BLaER1 (cell line): ENCODE measurements at regions not wholly inside any gene's neighbourhood (a gene's known extent, or its start where the extent isn't known, plus 50 kb on each side); places are given as distances from the start of the nearest gene placed in this dataset.

Experiments used
- H3K27ac ChIP-seq: shearing (Covaris generic); formaldehyde crosslinking; 2 replicates; pipeline ENCODE4 v1.8.1; 2022
- H3K27me3 ChIP-seq: shearing (Covaris generic); formaldehyde crosslinking; 2 replicates; pipeline ENCODE4 v1.8.1; 2022
- H3K36me3 ChIP-seq: shearing (Covaris generic); formaldehyde crosslinking; 2 replicates; pipeline ENCODE4 v1.8.1; 2022
- H3K4me1 ChIP-seq: shearing (Covaris generic); formaldehyde crosslinking; 2 replicates; pipeline ENCODE4 v1.8.1; 2022
- H3K4me2 ChIP-seq: shearing (Covaris generic); formaldehyde crosslinking; 2 replicates; pipeline ENCODE4 v1.8.1; 2022
- H3K4me3 ChIP-seq: shearing (Covaris generic); formaldehyde crosslinking; 2 replicates; pipeline ENCODE4 v1.8.1; 2022
- H3K9ac ChIP-seq: shearing (Covaris generic); formaldehyde crosslinking; 2 replicates; pipeline ENCODE4 v1.8.1; 2022
- H3K9me3 ChIP-seq: shearing (Covaris generic); formaldehyde crosslinking; 2 replicates; pipeline ENCODE4 v1.8.1; 2022
- H4K20me1 ChIP-seq: shearing (Covaris generic); formaldehyde crosslinking; 2 replicates; pipeline ENCODE4 v1.8.1; 2022
- Cebpa-rat ChIP-seq: shearing (Covaris generic); IDR thresholded peaks from 2 replicates; pipeline ENCODE4 v1.8.1; 2022

DNA sequence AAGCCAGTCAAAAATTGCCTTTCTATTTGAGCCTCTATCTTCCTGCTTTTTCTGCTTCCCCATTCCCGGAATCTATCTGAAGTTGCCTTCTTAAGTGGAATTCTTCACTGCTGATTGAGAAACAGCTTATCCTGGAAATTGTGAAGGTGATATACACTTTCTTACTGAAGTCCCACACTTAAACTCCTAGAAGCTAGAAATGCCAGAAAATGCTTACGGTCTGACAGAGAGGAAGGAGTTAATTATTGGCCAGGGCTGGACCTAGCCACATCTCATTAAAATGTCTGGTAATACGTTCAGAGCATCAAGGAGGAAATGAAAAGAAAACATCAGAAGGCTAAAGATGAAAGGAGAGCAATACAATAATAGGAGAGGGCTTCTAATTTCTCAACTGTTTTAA lies 292.5 kb upstream of the SNX7 start:
- Histone ChIP-seq H3K4me3 (no peak overlapping the region), H3K9me3 (0 out of 2 replicates have a peak, but pooled peaks cover 7% of the 10 kb centered on the region), H3K4me2 (no peak overlapping the region), H3K9ac (no peak overlapping the region), H3K27ac (no peak overlapping the region), H4K20me1 (no peaks in the 10 kb centered on the region), H3K36me3 (no peaks in the 10 kb centered on the region), H3K4me1 (peaks cover 6% of the 10 kb centered on the region; the same call in 1 of the 2 replicates), H3K27me3 (no peaks in the 10 kb centered on the region)
- TF ChIP-seq Cebpa-rat, result no peak

DNA sequence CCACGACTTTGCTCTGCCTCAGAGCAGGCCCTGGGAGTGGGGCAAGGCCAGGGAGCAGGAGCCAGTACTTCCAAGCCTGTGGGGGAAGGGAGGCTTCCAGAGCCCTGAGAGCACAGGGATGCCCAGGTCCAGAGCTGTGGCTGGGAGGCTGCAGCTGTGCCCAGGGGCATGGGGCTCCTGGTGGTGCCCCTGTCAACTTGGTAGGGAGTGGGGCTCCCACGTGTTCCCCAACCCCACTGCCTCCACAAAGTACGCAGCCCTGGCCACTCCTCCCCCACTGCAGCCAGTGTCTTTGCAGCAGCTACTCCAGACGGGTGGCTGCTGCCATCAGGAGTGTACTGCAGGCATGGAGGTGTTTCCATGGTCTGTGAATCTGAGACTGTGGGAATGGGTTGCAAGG lies 294.1 kb upstream of the SNX7 start:
- Histone ChIP-seq H3K4me2 (no peak overlapping the region), H4K20me1 (no peaks in the 10 kb centered on the region), H3K9me3 (0 out of 2 replicates have a peak, but pooled peaks cover 7% of the 10 kb centered on the region), H3K36me3 (no peaks in the 10 kb centered on the region), H3K4me3 (no peak overlapping the region), H3K9ac (no peak overlapping the region), H3K4me1 (peaks cover 6% of the 10 kb centered on the region; the same call in 1 of the 2 replicates), H3K27ac (no peak overlapping the region), H3K27me3 (no peaks in the 10 kb centered on the region)
- no peak for TF ChIP-seq Cebpa-rat

GRCh38 chr1:98366343-98366742 lies 295.2 kb upstream of the SNX7 start:
- H3K4me1 ChIP-seq, result peaks cover 6% of the 10 kb centered on the region; the same call in 1 of the 2 replicates
- no peak overlapping the region for H3K27ac ChIP-seq
- H3K9me3 ChIP-seq, result 0 out of 2 replicates have a peak, but pooled peaks cover 7% of the 10 kb centered on the region
- TF ChIP-seq Cebpa-rat, result no peak
- no peak overlapping the region for H3K4me3 ChIP-seq
- no peaks in the 10 kb centered on the region for H3K27me3 ChIP-seq
- no peaks in the 10 kb centered on the region for H3K36me3 ChIP-seq
- H3K4me2 ChIP-seq, result no peak overlapping the region
- H4K20me1 ChIP-seq, result no peaks in the 10 kb centered on the region
- H3K9ac ChIP-seq, result no peak overlapping the region

- no peaks in the 10 kb centered on the region for H3K36me3 ChIP-seq
- H3K4me2 ChIP-seq, result no peak overlapping the region
- no peak for TF ChIP-seq Cebpa-rat
- no peak overlapping the region for H3K27ac ChIP-seq
- H3K4me3 ChIP-seq, result no peak overlapping the region
- no peak overlapping the region for H3K9ac ChIP-seq
- no peaks in the 10 kb centered on the region for H3K27me3 ChIP-seq
- H3K9me3 ChIP-seq, result 0 out of 2 replicates have a peak, but pooled peaks cover 7% of the 10 kb centered on the region
- peaks cover 5% of the 10 kb centered on the region; the same call in 1 of the 2 replicates for H3K4me1 ChIP-seq
- no peaks in the 10 kb centered on the region for H4K20me1 ChIP-seq
Measured at GRCh38 chr1:98364544-98364943, 297.0 kb upstream of the SNX7 start.

- Histone ChIP-seq H3K36me3 (no peaks in the 10 kb centered on the region), H3K27ac (no peak overlapping the region), H3K27me3 (no peaks in the 10 kb centered on the region), H3K4me1 (no peaks in the 10 kb centered on the region), H3K4me3 (no peak overlapping the region), H4K20me1 (no peaks in the 10 kb centered on the region), H3K9me3 (no peaks in the 10 kb centered on the region), H3K9ac (no peak overlapping the region), H3K4me2 (no peak overlapping the region)
- TF ChIP-seq Cebpa-rat, result no peak
Measured at GRCh38 chr1:98360864-98361263, 300.7 kb upstream of the SNX7 start.

DNA sequence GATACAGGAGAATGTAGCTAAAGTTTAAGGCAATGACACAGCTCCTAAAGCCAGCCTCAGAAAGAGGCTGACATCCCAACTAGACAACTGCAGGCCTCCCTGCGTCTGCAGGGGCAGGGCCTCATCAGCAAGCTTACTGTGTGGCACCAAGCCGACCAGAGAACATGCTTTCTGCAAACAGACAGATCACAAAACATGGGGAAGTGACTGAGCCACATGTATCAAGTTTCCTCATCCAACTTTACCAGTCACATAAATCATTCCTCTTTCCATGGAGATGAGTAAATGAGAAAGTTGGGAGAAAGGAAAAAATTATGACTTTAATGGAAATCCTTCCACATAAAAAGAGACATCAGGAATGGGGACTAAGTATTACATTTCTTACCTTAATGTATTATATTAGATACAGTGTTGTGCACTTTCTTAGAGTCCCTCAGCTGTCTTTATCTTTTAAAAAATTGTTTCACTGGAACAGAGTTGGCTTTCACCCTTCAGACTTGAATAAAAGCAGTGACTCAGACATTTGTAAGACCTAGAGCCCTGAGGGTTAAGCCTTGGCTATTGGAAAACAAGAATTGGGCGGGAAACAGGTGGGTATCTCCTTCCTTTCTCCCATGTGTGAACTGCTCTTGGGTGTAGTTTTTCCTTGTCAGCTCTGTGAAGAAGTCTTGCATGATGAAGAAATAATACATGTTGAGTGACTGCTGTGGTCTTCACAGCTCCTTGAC lies 305.7 kb upstream of the SNX7 start:
- TF ChIP-seq Cebpa-rat, result no peak
- H3K9ac ChIP-seq, result no peak overlapping the region
- H3K36me3 ChIP-seq, result no peaks in the 10 kb centered on the region
- H3K4me1 ChIP-seq, result no peaks in the 10 kb centered on the region
- no peaks in the 10 kb centered on the region for H4K20me1 ChIP-seq
- no peak overlapping the region for H3K4me2 ChIP-seq
- no peak overlapping the region for H3K4me3 ChIP-seq
- no peaks in the 10 kb centered on the region for H3K9me3 ChIP-seq
- no peaks in the 10 kb centered on the region for H3K27me3 ChIP-seq
- H3K27ac ChIP-seq, result no peak overlapping the region

DNA sequence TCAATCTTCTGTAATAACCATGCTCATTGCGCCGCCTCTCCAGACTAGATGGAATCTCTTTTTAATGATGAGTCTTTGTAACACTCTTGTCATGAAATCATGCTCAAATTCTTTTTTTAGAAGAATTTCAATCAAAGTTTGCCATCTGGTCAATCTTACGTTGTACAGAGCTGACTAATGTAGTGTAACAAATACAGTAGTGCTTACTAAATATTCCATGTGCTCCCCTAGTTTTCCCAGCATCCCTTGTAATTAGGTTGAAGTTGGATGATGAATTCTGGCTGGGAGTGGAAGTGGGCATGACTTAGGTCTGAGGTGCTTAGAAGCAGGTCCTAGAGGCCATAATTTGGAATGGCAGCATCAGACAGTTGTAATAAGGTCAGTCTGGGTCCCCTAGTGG lies 309.1 kb upstream of the SNX7 start:
- no peak for TF ChIP-seq Cebpa-rat
- no peak overlapping the region for H3K4me3 ChIP-seq
- no peaks in the 10 kb centered on the region for H3K4me1 ChIP-seq
- H4K20me1 ChIP-seq, result no peaks in the 10 kb centered on the region
- H3K27ac ChIP-seq, result no peak overlapping the region
- H3K9me3 ChIP-seq, result no peaks in the 10 kb centered on the region
- no peak overlapping the region for H3K4me2 ChIP-seq
- H3K9ac ChIP-seq, result no peak overlapping the region
- no peaks in the 10 kb centered on the region for H3K36me3 ChIP-seq
- no peaks in the 10 kb centered on the region for H3K27me3 ChIP-seq

DNA sequence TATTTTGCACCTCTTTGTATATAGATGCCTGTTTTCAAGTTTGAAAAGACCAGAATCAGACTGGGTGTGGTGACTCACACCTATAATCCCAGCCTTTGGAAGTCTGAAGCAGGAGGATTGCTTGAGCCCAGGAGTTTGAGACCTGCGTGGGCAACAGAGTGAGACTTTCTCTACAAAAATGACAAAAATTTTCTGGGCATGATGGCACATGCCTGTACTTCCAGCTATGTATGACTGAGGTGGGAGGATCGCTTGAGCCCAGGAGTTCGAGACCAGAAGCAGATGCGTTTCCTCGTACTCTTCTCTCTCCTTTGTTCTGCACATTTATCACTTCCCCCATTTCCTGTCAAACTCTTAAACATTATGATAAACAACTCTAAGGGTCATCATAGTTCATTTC lies 310.0 kb upstream of the SNX7 start:
- Histone ChIP-seq H3K9me3 (no peaks in the 10 kb centered on the region), H3K4me1 (no peaks in the 10 kb centered on the region), H3K4me2 (no peak overlapping the region), H3K27me3 (no peaks in the 10 kb centered on the region), H3K4me3 (no peak overlapping the region), H4K20me1 (no peaks in the 10 kb centered on the region), H3K36me3 (no peaks in the 10 kb centered on the region), H3K9ac (no peak overlapping the region), H3K27ac (no peak overlapping the region)
- TF ChIP-seq Cebpa-rat, result no peak

DNA sequence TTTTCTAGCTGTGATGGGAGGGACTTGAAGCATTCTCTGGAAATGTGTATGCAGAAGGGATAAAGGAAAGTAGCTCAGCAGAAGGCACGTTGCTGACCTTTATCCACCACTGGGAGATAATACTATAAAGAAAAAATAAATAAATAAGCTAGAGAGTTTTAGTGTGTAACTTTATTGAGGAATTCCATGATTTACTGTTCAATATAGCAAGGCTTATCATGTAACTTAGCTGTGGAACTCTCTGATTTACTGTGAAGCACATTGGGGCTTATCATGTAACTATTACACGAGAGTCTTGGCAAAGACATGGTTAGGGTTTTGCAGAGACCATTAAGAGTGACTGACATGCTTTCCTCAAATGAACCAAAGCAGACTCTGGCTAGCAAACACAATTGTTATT lies 316.1 kb upstream of the SNX7 start:
- no peak overlapping the region for H3K4me2 ChIP-seq
- H3K9me3 ChIP-seq, result no peaks in the 10 kb centered on the region
- no peaks in the 10 kb centered on the region for H4K20me1 ChIP-seq
- H3K9ac ChIP-seq, result no peak overlapping the region
- TF ChIP-seq Cebpa-rat, result no peak
- no peak overlapping the region for H3K27ac ChIP-seq
- H3K27me3 ChIP-seq, result no peaks in the 10 kb centered on the region
- peaks cover 4% of the 10 kb centered on the region; the same call in 1 of the 2 replicates for H3K4me1 ChIP-seq
- H3K4me3 ChIP-seq, result no peak overlapping the region
- no peaks in the 10 kb centered on the region for H3K36me3 ChIP-seq

- H3K27me3 ChIP-seq, result no peaks in the 10 kb centered on the region
- no peaks in the 10 kb centered on the region for H3K36me3 ChIP-seq
- no peak overlapping the region; the same call in 1 of the 2 replicates for H3K4me2 ChIP-seq
- H3K4me1 ChIP-seq, result peaks cover 4% of the 10 kb centered on the region; the same call in 1 of the 2 replicates
- no peaks in the 10 kb centered on the region for H4K20me1 ChIP-seq
- H3K27ac ChIP-seq, result no peak overlapping the region
- H3K4me3 ChIP-seq, result no peak overlapping the region
- TF ChIP-seq Cebpa-rat, result no peak
- H3K9me3 ChIP-seq, result no peaks in the 10 kb centered on the region
- H3K9ac ChIP-seq, result no peak overlapping the region
Measured at GRCh38 chr1:98344731-98345130, 316.8 kb upstream of the SNX7 start.

GRCh38 chr1:98342566-98342965 lies 319.0 kb upstream of the SNX7 start:
- no peak for TF ChIP-seq Cebpa-rat
- Histone ChIP-seq H3K9ac (no peak overlapping the region), H3K4me3 (no peak overlapping the region), H3K36me3 (no peaks in the 10 kb centered on the region), H3K4me1 (peaks cover 4% of the 10 kb centered on the region; the same call in 1 of the 2 replicates), H3K9me3 (no peaks in the 10 kb centered on the region), H3K27ac (no peak overlapping the region), H3K27me3 (no peaks in the 10 kb centered on the region), H4K20me1 (no peaks in the 10 kb centered on the region), H3K4me2 (no peak overlapping the region)
